ENCODE measurements at regions not wholly inside any gene's neighbourhood (a gene's known extent, or its start where the extent isn't known, plus 50 kb on each side); places are given as distances from the start of the nearest gene placed in this dataset.
"Not testable (repeated sequence)": the region's sequence is repeated elsewhere in the genome, so short reads cannot be mapped to it uniquely, and the experiment has no call there.

GRCh38 chr16:35792516-35793285 lies 2333.3 kb downstream of the TP53TG3F start:
- in situ Hi-C loops (cut with HindIII; ENCODE audit: low sequenced_read_pairs), result no loop called here

GRCh38 chr16:35793601-35794000 lies 2334.2 kb downstream of the TP53TG3F start:
- in situ Hi-C loops (cut with HindIII; ENCODE audit: low sequenced_read_pairs), result no loop called here

- in situ Hi-C loops (cut with HindIII; ENCODE audit: low sequenced_read_pairs), result no loop called here
Observed at GRCh38 chr16:35794896-35795295, 2335.5 kb downstream of the TP53TG3F start.

GRCh38 chr16:35795361-35796029 lies 2336.1 kb downstream of the TP53TG3F start:
- in situ Hi-C loops (cut with HindIII; ENCODE audit: low sequenced_read_pairs), result no loop called here

- in situ Hi-C loops (cut with HindIII; ENCODE audit: low sequenced_read_pairs), result no loop called here
Observed at GRCh38 chr16:35797811-35798210, 2338.4 kb downstream of the TP53TG3F start.

- in situ Hi-C loops (cut with HindIII; ENCODE audit: low sequenced_read_pairs), result no loop called here
Observed at GRCh38 chr16:35798885-35799426, 2339.5 kb downstream of the TP53TG3F start.

GRCh38 chr16:35804465-35804864 lies 2345.1 kb downstream of the TP53TG3F start:
- in situ Hi-C loops (cut with HindIII; ENCODE audit: low sequenced_read_pairs), result not testable (repeated sequence)

- in situ Hi-C loops (cut with HindIII; ENCODE audit: low sequenced_read_pairs), result no loop called here
Observed at GRCh38 chr16:35823342-35823741, 2363.9 kb downstream of the TP53TG3F start.

GRCh38 chr16:35841632-35842031 lies 2382.2 kb downstream of the TP53TG3F start:
- in situ Hi-C loops (cut with HindIII; ENCODE audit: low sequenced_read_pairs), result no loop called here

- in situ Hi-C loops (cut with HindIII; ENCODE audit: low sequenced_read_pairs), result no loop called here
Observed at GRCh38 chr16:35862242-35862641, 2402.8 kb downstream of the TP53TG3F start.

GRCh38 chr16:35868630-35869029 lies 2409.2 kb downstream of the TP53TG3F start:
- in situ Hi-C loops (cut with HindIII; ENCODE audit: low sequenced_read_pairs), result no loop called here

GRCh38 chr16:35873472-35873871 lies 2414.1 kb downstream of the TP53TG3F start:
- in situ Hi-C loops (cut with HindIII; ENCODE audit: low sequenced_read_pairs), result no loop called here

- in situ Hi-C loops (cut with HindIII; ENCODE audit: low sequenced_read_pairs), result no loop called here
Observed at GRCh38 chr16:35881654-35882053, 2422.2 kb downstream of the TP53TG3F start.

GRCh38 chr16:35906440-35906839 lies 2447.0 kb downstream of the TP53TG3F start:
- in situ Hi-C loops (cut with HindIII; ENCODE audit: low sequenced_read_pairs), result no loop called here

- in situ Hi-C loops (cut with HindIII; ENCODE audit: low sequenced_read_pairs), result no loop called here
Observed at GRCh38 chr16:35908152-35908551, 2448.7 kb downstream of the TP53TG3F start.

- in situ Hi-C loops (cut with HindIII; ENCODE audit: low sequenced_read_pairs), result no loop called here
Observed at GRCh38 chr16:35908942-35909341, 2449.5 kb downstream of the TP53TG3F start.

GRCh38 chr16:35909351-35909954 lies 2450.0 kb downstream of the TP53TG3F start:
- in situ Hi-C loops (cut with HindIII; ENCODE audit: low sequenced_read_pairs), result no loop called here

GRCh38 chr16:35910409-35910808 lies 2451.0 kb downstream of the TP53TG3F start:
- in situ Hi-C loops (cut with HindIII; ENCODE audit: low sequenced_read_pairs), result no loop called here

- in situ Hi-C loops (cut with HindIII; ENCODE audit: low sequenced_read_pairs), result no loop called here
Observed at GRCh38 chr16:35911899-35912298, 2452.5 kb downstream of the TP53TG3F start.

- in situ Hi-C loops (cut with HindIII; ENCODE audit: low sequenced_read_pairs), result no loop called here
Observed at GRCh38 chr16:35931722-35932121, 2472.3 kb downstream of the TP53TG3F start.

All from DLD1 (cell line).